RWPE2 (cell line): ENCODE measurements at regions not wholly inside any gene's neighbourhood (a gene's known extent, or its start where the extent isn't known, plus 50 kb on each side); places are given as distances from the start of the nearest gene placed in this dataset.

Experiments used
- ATAC-seq: fragments of 200-7000 bp; cut with Tn5 transposase; 3 replicates; pipeline ENCODE4 v1.9.1; 2021; ENCODE audit warnings: low read depth
- DNase-seq: peaks from one replicate; pipeline ENCODE4 v3.0.0-alpha.2; 2020; ENCODE audit warnings: low spot score
- H3K27ac ChIP-seq: fragments of 450-650 bp; 2 replicates; pipeline ENCODE4 v1.5.1; 2017; ENCODE audit warnings: mild to moderate bottlenecking; ENCODE audit not compliant: poor library complexity, severe bottlenecking
- H3K27me3 ChIP-seq: fragments of 250-450 bp; sonication (Bioruptor Pico); 2 replicates; pipeline ENCODE4 v1.5.1; 2021; ENCODE audit warnings: mild to moderate bottlenecking, moderate library complexity; ENCODE audit not compliant: insufficient read depth, poor library complexity, severe bottlenecking
- H3K36me3 ChIP-seq: fragments of 250-450 bp; sonication (Bioruptor Pico); 2 replicates; pipeline ENCODE4 v1.5.1; 2020; ENCODE audit warnings: low read depth, mild to moderate bottlenecking, moderate library complexity
- H3K4me1 ChIP-seq: fragments of 250-450 bp; sonication (Bioruptor Pico); 2 replicates; pipeline ENCODE4 v1.5.1; 2021; ENCODE audit warnings: mild to moderate bottlenecking, moderate library complexity; ENCODE audit not compliant: insufficient read depth, poor library complexity, severe bottlenecking
- H3K4me3 ChIP-seq: fragments of 250-450 bp; sonication (Bioruptor Pico); 2 replicates; pipeline ENCODE4 v1.5.1; 2021; ENCODE audit warnings: mild to moderate bottlenecking, moderate library complexity; ENCODE audit not compliant: severe bottlenecking
- H3K9me3 ChIP-seq: fragments of 250-450 bp; sonication (Bioruptor Pico); 2 replicates; pipeline ENCODE4 v1.5.1; 2021; ENCODE audit warnings: mild to moderate bottlenecking, moderate library complexity; ENCODE audit not compliant: severe bottlenecking
- TF ChIP-seq, protein P1 (sequence below): fragments of 450-650 bp; IDR thresholded peaks from one replicate; pipeline ENCODE4 v1.5.1; 2017; ENCODE audit warnings: mild to moderate bottlenecking, moderate library complexity; ENCODE audit not compliant: poor library complexity, severe bottlenecking

DNA sequence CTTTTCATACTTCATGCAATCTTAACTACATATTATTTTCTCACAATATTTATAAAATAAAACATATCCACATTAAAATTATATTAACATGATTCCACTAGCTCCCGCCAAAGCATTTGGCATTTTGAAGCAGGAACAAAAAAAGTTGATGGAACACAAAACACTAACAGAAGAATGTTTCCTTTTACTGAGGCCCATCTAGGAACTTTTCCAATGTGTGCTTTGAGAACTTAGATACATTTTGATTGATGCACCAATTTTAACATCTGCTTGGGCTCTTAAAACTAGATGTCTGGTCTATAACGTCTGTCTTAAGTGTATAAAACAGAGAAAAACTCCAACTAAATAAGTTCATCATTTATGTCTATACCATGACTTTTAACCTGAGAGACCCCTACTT lies 1214.8 kb downstream of the SORCS1 start:
- TF ChIP-seq, protein P1, sequence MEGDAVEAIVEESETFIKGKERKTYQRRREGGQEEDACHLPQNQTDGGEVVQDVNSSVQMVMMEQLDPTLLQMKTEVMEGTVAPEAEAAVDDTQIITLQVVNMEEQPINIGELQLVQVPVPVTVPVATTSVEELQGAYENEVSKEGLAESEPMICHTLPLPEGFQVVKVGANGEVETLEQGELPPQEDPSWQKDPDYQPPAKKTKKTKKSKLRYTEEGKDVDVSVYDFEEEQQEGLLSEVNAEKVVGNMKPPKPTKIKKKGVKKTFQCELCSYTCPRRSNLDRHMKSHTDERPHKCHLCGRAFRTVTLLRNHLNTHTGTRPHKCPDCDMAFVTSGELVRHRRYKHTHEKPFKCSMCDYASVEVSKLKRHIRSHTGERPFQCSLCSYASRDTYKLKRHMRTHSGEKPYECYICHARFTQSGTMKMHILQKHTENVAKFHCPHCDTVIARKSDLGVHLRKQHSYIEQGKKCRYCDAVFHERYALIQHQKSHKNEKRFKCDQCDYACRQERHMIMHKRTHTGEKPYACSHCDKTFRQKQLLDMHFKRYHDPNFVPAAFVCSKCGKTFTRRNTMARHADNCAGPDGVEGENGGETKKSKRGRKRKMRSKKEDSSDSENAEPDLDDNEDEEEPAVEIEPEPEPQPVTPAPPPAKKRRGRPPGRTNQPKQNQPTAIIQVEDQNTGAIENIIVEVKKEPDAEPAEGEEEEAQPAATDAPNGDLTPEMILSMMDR, result no peak
- Histone ChIP-seq H3K27ac (no peak overlapping the region), H3K9me3 (no peaks in the 10 kb centered on the region), H3K4me3 (no peak overlapping the region), H3K27me3 (no peaks in the 10 kb centered on the region), H3K4me1 (peaks cover 9% of the 10 kb centered on the region), H3K36me3 (no peaks in the 10 kb centered on the region)
- DNase-seq (no peak), ATAC-seq (no peak)

DNA sequence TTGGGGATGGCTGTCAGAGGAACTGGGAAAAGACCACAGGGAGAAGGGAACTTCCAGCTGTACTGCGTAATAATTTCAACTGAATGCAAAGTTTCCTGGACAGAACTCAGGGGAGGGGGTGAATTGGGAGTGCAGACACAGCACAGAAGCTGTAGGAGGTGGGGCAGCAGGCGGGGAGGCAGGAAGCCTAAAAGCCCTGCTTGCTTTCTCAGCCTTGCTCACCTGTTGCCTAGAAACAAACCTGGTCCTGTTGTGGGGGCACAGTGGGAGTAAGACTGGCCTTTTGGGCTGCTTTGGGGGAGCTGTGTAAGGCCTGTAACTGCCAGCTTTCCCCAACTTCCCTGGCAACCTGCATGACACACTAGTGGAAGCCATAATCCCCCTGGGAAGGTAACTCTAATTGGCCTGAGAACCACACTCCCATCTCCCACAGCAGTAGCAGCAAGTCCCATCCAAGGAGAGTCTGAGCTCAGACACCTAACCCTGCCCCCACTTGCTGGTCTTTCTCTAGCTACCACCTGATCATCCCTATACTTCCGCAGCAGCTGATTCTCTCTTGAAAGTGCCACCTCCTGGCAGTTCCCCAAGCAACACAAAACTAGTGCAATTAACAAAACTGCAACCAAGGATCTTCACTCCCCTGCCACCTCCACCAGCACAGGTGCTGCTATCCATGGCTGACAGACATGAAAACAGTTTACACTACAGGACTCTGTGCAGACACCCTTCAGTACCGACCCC lies 1239.3 kb downstream of the SORCS1 start:
- H3K27ac ChIP-seq, result no peak overlapping the region
- ATAC-seq (no peak), DNase-seq (no peak)
- H3K4me3 ChIP-seq, result no peak overlapping the region
- no peaks in the 10 kb centered on the region for H3K27me3 ChIP-seq
- H3K36me3 ChIP-seq, result no peaks in the 10 kb centered on the region
- TF ChIP-seq, protein P1, result no peak
- H3K9me3 ChIP-seq, result no peaks in the 10 kb centered on the region
- H3K4me1 ChIP-seq, result no peaks in the 10 kb centered on the region

DNA sequence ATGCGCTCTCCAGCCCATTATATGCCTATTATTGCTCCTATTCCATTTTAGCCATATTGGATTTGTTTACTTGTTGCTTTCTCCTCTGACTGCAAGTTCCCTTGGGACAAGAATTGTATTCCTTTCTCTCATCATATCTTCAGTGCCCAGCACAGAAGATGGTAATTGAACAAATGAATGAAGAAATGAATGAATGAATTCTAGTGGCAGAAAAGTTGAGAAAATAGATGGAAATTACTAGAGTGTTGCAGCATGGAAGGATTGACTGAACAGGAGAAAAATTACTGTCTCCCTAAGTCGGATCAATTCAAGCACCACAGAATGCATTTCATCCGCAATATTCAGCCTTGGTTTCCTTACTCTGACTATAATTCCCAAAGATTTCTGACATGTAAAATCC lies 1243.2 kb downstream of the SORCS1 start:
- TF ChIP-seq, protein P1, result no peak

DNA sequence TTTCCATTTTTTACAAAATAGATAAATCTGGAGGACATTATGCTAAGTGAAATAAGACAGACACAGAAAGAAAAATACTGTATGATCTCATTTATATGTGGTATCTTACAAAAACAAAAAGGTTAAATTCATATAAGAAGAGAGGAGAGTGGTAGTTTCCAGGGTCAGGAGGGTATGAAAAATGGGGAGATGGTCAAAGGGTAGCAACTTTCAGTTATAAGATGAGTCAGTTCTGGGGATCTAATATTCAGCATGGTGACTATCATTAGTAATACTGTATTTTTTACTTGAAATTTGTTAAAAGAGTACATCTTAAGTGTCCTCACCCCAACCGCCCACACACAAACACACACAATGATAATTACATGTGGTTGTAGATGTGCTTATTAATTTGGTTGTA lies 1250.1 kb downstream of the SORCS1 start:
- no peak for ATAC-seq
- H3K4me3 ChIP-seq, result no peak overlapping the region
- H3K36me3 ChIP-seq, result no peaks in the 10 kb centered on the region
- peaks cover 4% of the 10 kb centered on the region for H3K27me3 ChIP-seq
- TF ChIP-seq, protein P1, result no peak
- no peaks in the 10 kb centered on the region for H3K4me1 ChIP-seq
- no peak overlapping the region for H3K27ac ChIP-seq
- no peak for DNase-seq
- H3K9me3 ChIP-seq, result no peaks in the 10 kb centered on the region

More for the DNA sequence above, 1243.2 kb downstream of the SORCS1 start:
- no peak overlapping the region for H3K27ac ChIP-seq
- DNase-seq (no peak), ATAC-seq (no peak)
- no peak overlapping the region for H3K4me3 ChIP-seq
- no peaks in the 10 kb centered on the region for H3K36me3 ChIP-seq
- no peaks in the 10 kb centered on the region for H3K9me3 ChIP-seq
- no peaks in the 10 kb centered on the region for H3K27me3 ChIP-seq
- no peaks in the 10 kb centered on the region for H3K4me1 ChIP-seq

DNA sequence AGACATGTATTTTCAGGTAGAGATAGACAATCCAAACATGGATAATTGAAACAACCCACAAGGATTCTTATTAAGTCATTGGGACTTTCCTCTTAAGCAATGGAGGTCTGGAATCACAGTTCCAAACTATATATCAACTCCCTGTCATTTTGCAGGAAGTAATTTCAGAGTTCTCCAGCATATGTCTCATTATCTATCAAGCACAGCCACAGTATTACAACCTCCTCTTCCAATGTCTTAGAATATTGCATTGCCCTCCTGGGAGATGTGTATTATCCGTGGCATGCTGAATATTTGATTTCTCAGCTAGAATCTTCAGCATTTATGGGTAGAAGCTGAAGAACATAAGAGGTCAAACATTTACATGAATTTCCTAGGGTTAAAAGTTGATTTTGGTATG lies 1255.8 kb downstream of the SORCS1 start:
- Histone ChIP-seq H3K4me1 (no peaks in the 10 kb centered on the region), H3K27ac (no peak overlapping the region), H3K4me3 (no peak overlapping the region), H3K9me3 (no peaks in the 10 kb centered on the region), H3K36me3 (no peaks in the 10 kb centered on the region), H3K27me3 (peaks cover 4% of the 10 kb centered on the region)
- ATAC-seq (no peak), DNase-seq (no peak)
- TF ChIP-seq, protein P1, result no peak
